Panc1 (cell line): ENCODE measurements at regions not wholly inside any gene's neighbourhood (a gene's known extent, or its start where the extent isn't known, plus 50 kb on each side); places are given as distances from the start of the nearest gene placed in this dataset.
"Not testable (repeated sequence)": the region's sequence is repeated elsewhere in the genome, so short reads cannot be mapped to it uniquely, and the experiment has no call there.

Experiments used
- CTCF ChIP-seq: fragments of 450-650 bp; IDR thresholded peaks from 2 replicates; pipeline ENCODE4 v1.5.1; 2017; ENCODE audit warnings: mild to moderate bottlenecking
- POLR2AphosphoS5 ChIP-seq: IDR thresholded peaks from 2 replicates; pipeline ENCODE4 v1.6.1; 2012; ENCODE audit warnings: mild to moderate bottlenecking, low read depth, low read length, moderate library complexity
- TF ChIP-seq, protein P1 (sequence below), 2 experiments: IDR thresholded peaks; 2 replicates each; pipeline ENCODE4 v1.6.1; 2011 to 2012; ENCODE audit warnings: low read depth in 2 of 2, control low read depth in 1 of 2, low read length in 1 of 2, mild to moderate bottlenecking in 1 of 2, moderate library complexity in 1 of 2; ENCODE audit not compliant: insufficient read depth in 1 of 2

DNA sequence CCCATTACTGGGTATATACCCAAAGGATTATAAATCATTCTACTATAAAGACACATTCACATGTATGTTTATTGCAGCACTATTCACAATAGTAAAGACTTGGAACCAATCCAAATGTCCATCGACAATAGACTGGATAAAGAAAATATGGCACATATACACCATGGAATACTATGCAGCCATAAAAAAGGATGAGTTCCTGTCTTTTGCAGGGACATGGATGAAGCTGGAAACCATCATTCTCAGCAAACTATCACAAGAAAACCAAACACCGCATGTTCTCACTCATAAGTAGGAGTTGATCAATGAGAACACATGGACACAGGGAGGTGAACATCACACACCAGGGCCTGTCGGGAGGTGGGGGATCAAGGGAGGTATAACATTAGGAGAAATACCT is 62.2 kb upstream of the FBXL17 start:
- TF ChIP-seq, protein P1, sequence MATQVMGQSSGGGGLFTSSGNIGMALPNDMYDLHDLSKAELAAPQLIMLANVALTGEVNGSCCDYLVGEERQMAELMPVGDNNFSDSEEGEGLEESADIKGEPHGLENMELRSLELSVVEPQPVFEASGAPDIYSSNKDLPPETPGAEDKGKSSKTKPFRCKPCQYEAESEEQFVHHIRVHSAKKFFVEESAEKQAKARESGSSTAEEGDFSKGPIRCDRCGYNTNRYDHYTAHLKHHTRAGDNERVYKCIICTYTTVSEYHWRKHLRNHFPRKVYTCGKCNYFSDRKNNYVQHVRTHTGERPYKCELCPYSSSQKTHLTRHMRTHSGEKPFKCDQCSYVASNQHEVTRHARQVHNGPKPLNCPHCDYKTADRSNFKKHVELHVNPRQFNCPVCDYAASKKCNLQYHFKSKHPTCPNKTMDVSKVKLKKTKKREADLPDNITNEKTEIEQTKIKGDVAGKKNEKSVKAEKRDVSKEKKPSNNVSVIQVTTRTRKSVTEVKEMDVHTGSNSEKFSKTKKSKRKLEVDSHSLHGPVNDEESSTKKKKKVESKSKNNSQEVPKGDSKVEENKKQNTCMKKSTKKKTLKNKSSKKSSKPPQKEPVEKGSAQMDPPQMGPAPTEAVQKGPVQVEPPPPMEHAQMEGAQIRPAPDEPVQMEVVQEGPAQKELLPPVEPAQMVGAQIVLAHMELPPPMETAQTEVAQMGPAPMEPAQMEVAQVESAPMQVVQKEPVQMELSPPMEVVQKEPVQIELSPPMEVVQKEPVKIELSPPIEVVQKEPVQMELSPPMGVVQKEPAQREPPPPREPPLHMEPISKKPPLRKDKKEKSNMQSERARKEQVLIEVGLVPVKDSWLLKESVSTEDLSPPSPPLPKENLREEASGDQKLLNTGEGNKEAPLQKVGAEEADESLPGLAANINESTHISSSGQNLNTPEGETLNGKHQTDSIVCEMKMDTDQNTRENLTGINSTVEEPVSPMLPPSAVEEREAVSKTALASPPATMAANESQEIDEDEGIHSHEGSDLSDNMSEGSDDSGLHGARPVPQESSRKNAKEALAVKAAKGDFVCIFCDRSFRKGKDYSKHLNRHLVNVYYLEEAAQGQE (IDR thresholded peaks at IDR 0.05; ENCODE audit: insufficient read depth in 1 of 2, low read depth in 2 of 2, low read length in 1 of 2): not testable (repeated sequence)
- TF ChIP-seq CTCF, POLR2AphosphoS5: not testable (repeated sequence)
